SK-N-SH treated with all-trans-retinoic acid at 6 μM for 48 hours (cell line): ENCODE measurements at regions not wholly inside any gene's neighbourhood (a gene's known extent, or its start where the extent isn't known, plus 50 kb on each side); places are given as distances from the start of the nearest gene placed in this dataset.

Experiments
- BACH2 ChIP-seq: fragments of 250-450 bp; sonication (Bioruptor Pico); IDR thresholded peaks from 2 replicates; pipeline ENCODE4 v1.9.0; 2021; ENCODE audit warnings: mild to moderate bottlenecking, borderline replicate concordance
- CSDC2 ChIP-seq: fragments of 250-450 bp; sonication (Bioruptor Pico); IDR thresholded peaks from 2 replicates; pipeline ENCODE4 v1.5.0; 2020; ENCODE audit warnings: mild to moderate bottlenecking, moderate library complexity
- ISL1 ChIP-seq: fragments of 250-450 bp; sonication (Bioruptor Pico); IDR thresholded peaks from 2 replicates; pipeline ENCODE4 v2.1.2; 2022; ENCODE audit warnings: mild to moderate bottlenecking, moderate library complexity
- RARB ChIP-seq: fragments of 250-450 bp; sonication (Bioruptor Pico); IDR thresholded peaks from 2 replicates; pipeline ENCODE4 v1.8.0; 2021; ENCODE audit warnings: mild to moderate bottlenecking, moderate library complexity
- TCF4 ChIP-seq: fragments of 250-450 bp; sonication (Bioruptor Pico); IDR thresholded peaks from 2 replicates; pipeline ENCODE4 v1.8.0; 2021; ENCODE audit warnings: mild to moderate bottlenecking, moderate library complexity, borderline replicate concordance
- ZFP3 ChIP-seq: fragments of 250-450 bp; sonication (Bioruptor Pico); IDR thresholded peaks from 2 replicates; pipeline ENCODE4 v1.5.0; 2020; ENCODE audit warnings: mild to moderate bottlenecking, moderate library complexity
- ZNF565 ChIP-seq: fragments of 450-650 bp; formaldehyde crosslinking; conservative IDR thresholded peaks from 2 replicates; pipeline ENCODE4 v1.5.0; 2020; ENCODE audit warnings: low read depth, mild to moderate bottlenecking, moderate library complexity
- ZNF70 ChIP-seq: fragments of 450-650 bp; formaldehyde crosslinking; IDR thresholded peaks from 2 replicates; pipeline ENCODE4 v1.5.0; 2020; ENCODE audit warnings: mild to moderate bottlenecking, moderate library complexity
- TF ChIP-seq, protein P1 (sequence below): fragments of 250-450 bp; sonication (Bioruptor Pico); IDR thresholded peaks from 2 replicates; pipeline ENCODE4 v1.5.1; 2021; ENCODE audit warnings: mild to moderate bottlenecking, moderate library complexity
- TF ChIP-seq, protein P2 (sequence below): fragments of 250-450 bp; sonication (Bioruptor Pico); IDR thresholded peaks from 2 replicates; pipeline ENCODE4 v1.5.1; 2020; ENCODE audit warnings: low read depth, mild to moderate bottlenecking, moderate library complexity
- TF ChIP-seq, protein P3 (sequence below): fragments of 250-450 bp; sonication (Bioruptor Pico); IDR thresholded peaks from 2 replicates; pipeline ENCODE4 v1.8.0; 2020; ENCODE audit warnings: mild to moderate bottlenecking, moderate library complexity, borderline replicate concordance

DNA sequence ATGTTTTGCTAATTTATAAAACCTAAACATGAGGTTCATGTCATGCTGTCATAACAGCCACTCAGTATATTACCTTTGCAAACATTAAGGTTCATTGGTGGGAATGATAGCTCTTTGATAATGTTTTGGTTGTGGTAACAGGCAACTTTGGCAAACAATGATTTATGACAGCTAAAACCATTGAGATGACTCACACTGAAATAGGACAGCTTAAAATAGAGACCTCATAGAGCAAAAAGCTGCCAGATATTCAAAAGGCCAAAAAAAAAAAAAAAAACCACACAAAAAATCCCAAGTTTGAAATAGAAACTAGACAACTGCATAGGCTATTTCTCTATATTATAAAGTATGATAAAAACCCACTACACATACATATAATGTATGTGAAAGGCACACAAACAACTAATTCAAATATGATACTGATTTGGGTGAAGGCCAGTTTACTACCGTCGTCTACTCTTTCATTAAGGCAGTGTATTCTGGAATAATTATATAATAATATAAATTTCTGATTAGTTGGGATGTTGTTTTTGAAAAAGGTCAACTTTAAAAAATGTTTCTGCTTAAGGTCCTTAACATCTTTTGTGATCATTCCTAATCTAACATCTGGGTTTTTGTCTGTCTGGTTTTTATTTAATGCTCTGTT, 646.0 kb upstream of the PITX2 start:
- TF ChIP-seq ZNF565 (CRISPR knock-in tag) (no peak), CSDC2 (CRISPR knock-in tag) (no peak), ZFP3 (no peak), ZNF70 (CRISPR knock-in tag) (no peak), ISL1 (CRISPR knock-in tag) (no peak), BACH2 (CRISPR knock-in tag) (no peak), TCF4 (CRISPR knock-in tag) (peak; percentile 19; the same call in 1 of the 2 replicates), RARB (CRISPR knock-in tag) (no peak)
- TF ChIP-seq, protein P1, sequence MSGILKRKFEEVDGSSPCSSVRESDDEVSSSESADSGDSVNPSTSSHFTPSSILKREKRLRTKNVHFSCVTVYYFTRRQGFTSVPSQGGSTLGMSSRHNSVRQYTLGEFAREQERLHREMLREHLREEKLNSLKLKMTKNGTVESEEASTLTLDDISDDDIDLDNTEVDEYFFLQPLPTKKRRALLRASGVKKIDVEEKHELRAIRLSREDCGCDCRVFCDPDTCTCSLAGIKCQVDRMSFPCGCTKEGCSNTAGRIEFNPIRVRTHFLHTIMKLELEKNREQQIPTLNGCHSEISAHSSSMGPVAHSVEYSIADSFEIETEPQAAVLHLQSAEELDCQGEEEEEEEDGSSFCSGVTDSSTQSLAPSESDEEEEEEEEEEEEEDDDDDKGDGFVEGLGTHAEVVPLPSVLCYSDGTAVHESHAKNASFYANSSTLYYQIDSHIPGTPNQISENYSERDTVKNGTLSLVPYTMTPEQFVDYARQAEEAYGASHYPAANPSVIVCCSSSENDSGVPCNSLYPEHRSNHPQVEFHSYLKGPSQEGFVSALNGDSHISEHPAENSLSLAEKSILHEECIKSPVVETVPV (CRISPR knock-in tag), result no peak
- TF ChIP-seq, protein P2, sequence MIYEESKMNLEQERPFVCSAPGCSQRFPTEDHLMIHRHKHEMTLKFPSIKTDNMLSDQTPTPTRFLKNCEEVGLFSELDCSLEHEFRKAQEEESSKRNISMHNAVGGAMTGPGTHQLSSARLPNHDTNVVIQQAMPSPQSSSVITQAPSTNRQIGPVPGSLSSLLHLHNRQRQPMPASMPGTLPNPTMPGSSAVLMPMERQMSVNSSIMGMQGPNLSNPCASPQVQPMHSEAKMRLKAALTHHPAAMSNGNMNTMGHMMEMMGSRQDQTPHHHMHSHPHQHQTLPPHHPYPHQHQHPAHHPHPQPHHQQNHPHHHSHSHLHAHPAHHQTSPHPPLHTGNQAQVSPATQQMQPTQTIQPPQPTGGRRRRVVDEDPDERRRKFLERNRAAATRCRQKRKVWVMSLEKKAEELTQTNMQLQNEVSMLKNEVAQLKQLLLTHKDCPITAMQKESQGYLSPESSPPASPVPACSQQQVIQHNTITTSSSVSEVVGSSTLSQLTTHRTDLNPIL (CRISPR knock-in tag), result no peak
- TF ChIP-seq, protein P3, sequence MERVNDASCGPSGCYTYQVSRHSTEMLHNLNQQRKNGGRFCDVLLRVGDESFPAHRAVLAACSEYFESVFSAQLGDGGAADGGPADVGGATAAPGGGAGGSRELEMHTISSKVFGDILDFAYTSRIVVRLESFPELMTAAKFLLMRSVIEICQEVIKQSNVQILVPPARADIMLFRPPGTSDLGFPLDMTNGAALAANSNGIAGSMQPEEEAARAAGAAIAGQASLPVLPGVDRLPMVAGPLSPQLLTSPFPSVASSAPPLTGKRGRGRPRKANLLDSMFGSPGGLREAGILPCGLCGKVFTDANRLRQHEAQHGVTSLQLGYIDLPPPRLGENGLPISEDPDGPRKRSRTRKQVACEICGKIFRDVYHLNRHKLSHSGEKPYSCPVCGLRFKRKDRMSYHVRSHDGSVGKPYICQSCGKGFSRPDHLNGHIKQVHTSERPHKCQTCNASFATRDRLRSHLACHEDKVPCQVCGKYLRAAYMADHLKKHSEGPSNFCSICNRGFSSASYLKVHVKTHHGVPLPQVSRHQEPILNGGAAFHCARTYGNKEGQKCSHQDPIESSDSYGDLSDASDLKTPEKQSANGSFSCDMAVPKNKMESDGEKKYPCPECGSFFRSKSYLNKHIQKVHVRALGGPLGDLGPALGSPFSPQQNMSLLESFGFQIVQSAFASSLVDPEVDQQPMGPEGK (CRISPR knock-in tag), result no peak
